Endodermal cell (in vitro differentiated cells): ENCODE measurements at regions not wholly inside any gene's neighbourhood (a gene's known extent, or its start where the extent isn't known, plus 50 kb on each side); places are given as distances from the start of the nearest gene placed in this dataset.

Experiments used
- DNase-seq: peaks from one replicate; pipeline ENCODE4 v3.0.0-alpha.2; 2017
- H3K27ac ChIP-seq: 2 replicates; pipeline ENCODE4 v1.5.1; 2013; ENCODE audit warnings: mild to moderate bottlenecking, low read depth, low read length, moderate library complexity
- H3K27me3 ChIP-seq: 2 replicates; pipeline ENCODE4 v1.6.1; 2013; ENCODE audit warnings: mild to moderate bottlenecking, low read length, moderate library complexity; ENCODE audit not compliant: insufficient read depth, control insufficient read depth, poor library complexity, severe bottlenecking
- H3K36me3 ChIP-seq: 2 replicates; pipeline ENCODE4 v1.7.0; 2013; ENCODE audit warnings: mild to moderate bottlenecking, low read length, moderate library complexity; ENCODE audit not compliant: control insufficient read depth, insufficient read depth
- H3K4me1 ChIP-seq: one replicate; pipeline ENCODE4 v1.7.0; 2013; ENCODE audit warnings: low read length; ENCODE audit not compliant: control insufficient read depth, insufficient read depth
- H3K4me3 ChIP-seq: 2 replicates; pipeline ENCODE4 v1.5.1; 2013; ENCODE audit warnings: mild to moderate bottlenecking, low read length, moderate library complexity
- H3K9ac ChIP-seq: 2 replicates; pipeline ENCODE4 v1.6.1; 2013; ENCODE audit warnings: mild to moderate bottlenecking, low read length, moderate library complexity; ENCODE audit not compliant: poor library complexity, severe bottlenecking; ENCODE audit errors: extremely low read depth
- H3K9me3 ChIP-seq: 2 replicates; pipeline ENCODE4 v1.6.1; 2013; ENCODE audit warnings: mild to moderate bottlenecking, low read length, moderate library complexity; ENCODE audit not compliant: control insufficient read depth
- H3K27ac Mint-ChIP-seq: 2 replicates; pipeline ENCODE4 v1.8.0; 2020; ENCODE audit warnings: mixed read lengths
- H3K27me3 Mint-ChIP-seq: 2 replicates; pipeline ENCODE4 v1.8.0; 2021; ENCODE audit warnings: mild to moderate bottlenecking, mixed read lengths; ENCODE audit not compliant: insufficient read depth
- H3K36me3 Mint-ChIP-seq: 2 replicates; pipeline ENCODE4 v1.8.0; 2020; ENCODE audit warnings: low read depth, mixed read lengths
- H3K4me1 Mint-ChIP-seq: 2 replicates; pipeline ENCODE4 v1.8.0; 2020; ENCODE audit warnings: mixed read lengths
- H3K4me3 Mint-ChIP-seq: 2 replicates; pipeline ENCODE4 v1.8.0; 2020; ENCODE audit warnings: mild to moderate bottlenecking, moderate library complexity, mixed read lengths
- H3K9me3 Mint-ChIP-seq: 2 replicates; pipeline ENCODE4 v1.8.0; 2020; ENCODE audit warnings: mild to moderate bottlenecking, mixed read lengths
- CTCF ChIP-seq: fragments of 200-600 bp; sonication (generic); conservative IDR thresholded peaks from 2 replicates; pipeline ENCODE4 v1.5.0; 2021; ENCODE audit warnings: antibody characterized with exemption, mild to moderate bottlenecking
- WGBS, 2 experiments: methylation state at CpG; one replicate each; pipeline versions ENCODE4 v1.1.5 to v1.1.7; 2013; ENCODE audit warnings: missing lambda C conversion rate in 2 of 2, mixed read lengths in 1 of 2; ENCODE audit not compliant: insufficient coverage in 1 of 2, insufficient read length in 1 of 2; 5-methylcytosine and 5-hydroxymethylcytosine counted together

- H3K36me3 Mint-ChIP-seq, result peaks cover 3% of the 10 kb centered on the region
- no peak overlapping the region for H3K27ac Mint-ChIP-seq
- no peak for DNase-seq
- H3K27me3 Mint-ChIP-seq, result no peaks in the 10 kb centered on the region
- no peak overlapping the region for H3K9ac ChIP-seq
- H3K36me3 ChIP-seq, result no peaks in the 10 kb centered on the region
- peaks cover 15% of the 10 kb centered on the region for H3K9me3 Mint-ChIP-seq
- H3K27ac ChIP-seq, result no peak overlapping the region
- no peaks in the 10 kb centered on the region for H3K27me3 ChIP-seq
- no peak overlapping the region for H3K4me3 ChIP-seq
- no peak overlapping the region for H3K4me3 Mint-ChIP-seq
- TF ChIP-seq CTCF, result no peak
- H3K9me3 ChIP-seq, result peaks cover 16% of the 10 kb centered on the region
- no peaks in the 10 kb centered on the region for H3K4me1 ChIP-seq
- H3K4me1 Mint-ChIP-seq, result no peaks in the 10 kb centered on the region
- 84% methylated on average over 1 of the region's 1 CpG; no CpG with 5 or more reads in 1 of the 2 experiments for WGBS, 2 experiments
Measured at GRCh38 chr7:34307540-34307939, 350.5 kb upstream of the NPSR1 start.

- TF ChIP-seq CTCF, result no peak
Measured at GRCh38 chr7:34308595-34308994, 349.4 kb upstream of the NPSR1 start.

GRCh38 chr7:34309116-34309515, 348.9 kb upstream of the NPSR1 start:
- no peak for TF ChIP-seq CTCF
- Histone ChIP-seq H3K9me3 (peaks cover 19% of the 10 kb centered on the region), H3K27me3 (no peaks in the 10 kb centered on the region), H3K4me3 (no peak overlapping the region), H3K36me3 (no peaks in the 10 kb centered on the region), H3K27ac (no peak overlapping the region), H3K9ac (no peak overlapping the region), H3K4me1 (no peaks in the 10 kb centered on the region)
- WGBS, 2 experiments, result 94 to 95% methylated on average over 6 to 12 of the region's 12 CpGs
- no peaks in the 10 kb centered on the region for H3K27me3 Mint-ChIP-seq
- peaks cover 22% of the 10 kb centered on the region for H3K9me3 Mint-ChIP-seq
- H3K4me3 Mint-ChIP-seq, result no peak overlapping the region
- H3K36me3 Mint-ChIP-seq, result peaks cover 3% of the 10 kb centered on the region
- no peaks in the 10 kb centered on the region for H3K4me1 Mint-ChIP-seq
- H3K27ac Mint-ChIP-seq, result no peak overlapping the region
- no peak for DNase-seq

More at GRCh38 chr7:34308595-34308994, 349.4 kb upstream of the NPSR1 start:
- H3K27ac Mint-ChIP-seq, result no peak overlapping the region
- H3K4me1 ChIP-seq, result no peaks in the 10 kb centered on the region
- no peak overlapping the region for H3K9ac ChIP-seq
- H3K9me3 ChIP-seq, result peaks cover 19% of the 10 kb centered on the region
- H3K27me3 ChIP-seq, result no peaks in the 10 kb centered on the region
- 88 to 91% methylated on average over 7 to 8 of the region's 8 CpGs for WGBS, 2 experiments
- no peak overlapping the region for H3K27ac ChIP-seq
- no peaks in the 10 kb centered on the region for H3K27me3 Mint-ChIP-seq
- DNase-seq, result no peak
- H3K4me1 Mint-ChIP-seq, result no peaks in the 10 kb centered on the region
- peaks cover 22% of the 10 kb centered on the region for H3K9me3 Mint-ChIP-seq
- no peaks in the 10 kb centered on the region for H3K36me3 ChIP-seq
- no peak overlapping the region for H3K4me3 ChIP-seq
- H3K4me3 Mint-ChIP-seq, result no peak overlapping the region
- peaks cover 3% of the 10 kb centered on the region for H3K36me3 Mint-ChIP-seq
